HepG2 (cell line): ENCODE measurements at regions not wholly inside any gene's neighbourhood (a gene's known extent, or its start where the extent isn't known, plus 50 kb on each side); places are given as distances from the start of the nearest gene placed in this dataset.

Experiments
- ATAC-seq: fragments of 200-7000 bp; cut with Tn5 transposase; 3 replicates; pipeline ENCODE4 v1.9.1; 2020; ENCODE audit warnings: mild to moderate bottlenecking, moderate library complexity
- BruUV-seq: library from RNA; stranded (reverse); fragments of 400-500 nt; replicated peaks from 2 replicates; lab custom pipeline; 2021; lab: Mats Ljungman, UMichigan
- CTCF ChIA-PET: fragments of 300-600 bp; formaldehyde crosslinking; extraction: SDS; loops from one replicate; lab custom pipeline; 2021; ENCODE audit warnings: low total read pairs, inconsistent platforms, low intra/inter-chr PET ratio; lab: Yijun Ruan, JAX
- POLR2A ChIA-PET: fragments of 350-600 bp; sonication (Branson Sonifier 250); formaldehyde crosslinking; loops from one replicate; lab custom pipeline; 2020; ENCODE audit warnings: antibody characterized with exemption, inconsistent platforms; lab: Yijun Ruan, JAX
- DNase-seq: peaks from one replicate; pipeline ENCODE4 v3.0.0-alpha.2; 2015; ENCODE audit warnings: low spot score
- FAIRE-seq: peaks from 3 replicates; lab custom pipeline; 2011; peaks lifted over from hg19 to GRCh38; lab: Jason Lieb, UNC
- H2AFZ ChIP-seq: one replicate; pipeline ENCODE4 v1.6.1; 2011; ENCODE audit warnings: low read length, inconsistent platforms
- H3K27ac ChIP-seq: fragments of 300-600 bp; 3 replicates; pipeline ENCODE4 v1.8.0; 2011; ENCODE audit warnings: mixed run types, mild to moderate bottlenecking, mixed read lengths, low read length, inconsistent platforms; ENCODE audit not compliant: insufficient read depth; ENCODE audit errors: extremely low read length
- H3K27me3 ChIP-seq, 2 experiments: fragments of 200-600 bp in 1 of 2; 2 replicates in 1 of 2; 3 replicates in 1 of 2; pipeline versions ENCODE4 v1.6.0 to v1.8.0; 2011; ENCODE audit warnings: low read length in 2 of 2, mild to moderate bottlenecking in 2 of 2, moderate library complexity in 2 of 2, inconsistent platforms in 1 of 2; ENCODE audit not compliant: insufficient read depth in 2 of 2, control insufficient read depth in 1 of 2
- H3K36me3 ChIP-seq, 2 experiments: fragments of 200-600 bp in 1 of 2; replicated peaks in 1 of 2; 2 replicates in 1 of 2; 3 replicates in 1 of 2; pipeline versions ENCODE4 v1.5.1 to v1.8.0; 2011; ENCODE audit warnings: low read length in 2 of 2, inconsistent platforms in 1 of 2; ENCODE audit not compliant: insufficient read depth in 2 of 2, control insufficient read depth in 1 of 2
- H3K4me1 ChIP-seq: 2 replicates; pipeline ENCODE4 v1.5.1; 2012; ENCODE audit warnings: low read length, inconsistent platforms; ENCODE audit not compliant: insufficient read depth
- H3K4me2 ChIP-seq: 2 replicates; pipeline ENCODE4 v1.6.0; 2011; ENCODE audit warnings: low read depth, low read length, inconsistent platforms
- H3K4me3 ChIP-seq, 3 experiments: fragments of 200-600 bp in 1 of 3; sonication (generic), shearing (Covaris generic) in 1 of 3; replicated peaks in 1 of 3; 2 replicates each; pipeline ENCODE4 v1.5.1; 2011 to 2016; ENCODE audit warnings: low read length in 3 of 3, inconsistent platforms in 2 of 3, low read depth in 2 of 3, mild to moderate bottlenecking in 2 of 3, control low read depth in 1 of 3, mixed read lengths in 1 of 3; ENCODE audit not compliant: insufficient read depth in 1 of 3
- H3K79me2 ChIP-seq: one replicate; pipeline ENCODE4 v1.6.1; 2011; ENCODE audit warnings: low read length, inconsistent platforms; ENCODE audit not compliant: insufficient read depth
- H3K9ac ChIP-seq: 2 replicates; pipeline ENCODE4 v1.6.0; 2011; ENCODE audit warnings: mild to moderate bottlenecking, low read depth, low read length, inconsistent platforms; ENCODE audit not compliant: insufficient read depth
- H3K9me3 ChIP-seq: 2 replicates; pipeline ENCODE4 v1.5.1; 2012; ENCODE audit warnings: mild to moderate bottlenecking, low read length
- H4K20me1 ChIP-seq: 2 replicates; pipeline ENCODE4 v1.6.0; 2011; ENCODE audit warnings: inconsistent platforms, mild to moderate bottlenecking, low read length, moderate library complexity; ENCODE audit not compliant: insufficient read depth
- FOSL1 ChIP-seq: sonication (generic); formaldehyde crosslinking; IDR thresholded peaks from 2 replicates; pipeline ENCODE4 v1.9.0; 2021; ENCODE audit warnings: missing genetic modification reagents, borderline replicate concordance
- HOXA5 ChIP-seq: sonication (generic); formaldehyde crosslinking; IDR thresholded peaks from 2 replicates; pipeline ENCODE4 v1.4.0; 2020; ENCODE audit warnings: missing genetic modification reagents
- KLF16 ChIP-seq, 2 experiments: sonication (generic) in 1 of 2; formaldehyde crosslinking in 1 of 2; IDR thresholded peaks; 2 replicates each; pipeline versions ENCODE4 v1.6.1 to v1.8.0; 2016 to 2023; ENCODE audit warnings: missing genetic modification reagents in 2 of 2, missing compliant biosample characterization in 1 of 2
- NR2F2 ChIP-seq: IDR thresholded peaks from 2 replicates; pipeline ENCODE4 v1.6.1; 2012; ENCODE audit warnings: low read depth, inconsistent platforms, borderline replicate concordance
- ZNF546 ChIP-seq: sonication (generic); formaldehyde crosslinking; conservative IDR thresholded peaks from 2 replicates; pipeline ENCODE4 v1.8.1; 2023; ENCODE audit warnings: mild to moderate bottlenecking, missing genetic modification reagents
- WGBS: methylation state at CpG from one replicate; pipeline ENCODE4 v1.1.6; 2017; ENCODE audit warnings: low lambda C conversion rate; 5-methylcytosine and 5-hydroxymethylcytosine counted together
- in situ Hi-C: cut with HindIII; loops from 2 replicates; pipeline ENCODE4 v1.10.0; 2017; ENCODE audit warnings: low pct_unique_long_range_greater_than_20kb; ENCODE audit not compliant: extremely low pct_ligation_motif_present
- intact Hi-C: fragments of 100-400 bp; cut with micrococcal nuclease; formaldehyde crosslinking; loops from one replicate; pipeline ENCODE4 v1.10.0; 2022; ENCODE audit not compliant: unreplicated experiment
- TF ChIP-seq, protein P1 (sequence below): sonication (generic); formaldehyde crosslinking; IDR thresholded peaks from 2 replicates; pipeline ENCODE4 v1.8.1; 2023; ENCODE audit warnings: mild to moderate bottlenecking, missing genetic modification reagents
- TF ChIP-seq, protein P2 (sequence below): sonication (generic); formaldehyde crosslinking; IDR thresholded peaks from 2 replicates; pipeline ENCODE4 v1.4.0; 2020; ENCODE audit warnings: missing genetic modification reagents, low read depth, mild to moderate bottlenecking, borderline replicate concordance
- TF ChIP-seq, protein P3 (sequence below): sonication (generic); formaldehyde crosslinking; IDR thresholded peaks from 2 replicates; pipeline ENCODE4 v1.4.0; 2020; ENCODE audit warnings: mild to moderate bottlenecking, missing genetic modification reagents
- TF ChIP-seq, protein P4 (sequence below): IDR thresholded peaks from 2 replicates; pipeline ENCODE4 v1.6.1; 2018; ENCODE audit warnings: missing genetic modification reagents

DNA sequence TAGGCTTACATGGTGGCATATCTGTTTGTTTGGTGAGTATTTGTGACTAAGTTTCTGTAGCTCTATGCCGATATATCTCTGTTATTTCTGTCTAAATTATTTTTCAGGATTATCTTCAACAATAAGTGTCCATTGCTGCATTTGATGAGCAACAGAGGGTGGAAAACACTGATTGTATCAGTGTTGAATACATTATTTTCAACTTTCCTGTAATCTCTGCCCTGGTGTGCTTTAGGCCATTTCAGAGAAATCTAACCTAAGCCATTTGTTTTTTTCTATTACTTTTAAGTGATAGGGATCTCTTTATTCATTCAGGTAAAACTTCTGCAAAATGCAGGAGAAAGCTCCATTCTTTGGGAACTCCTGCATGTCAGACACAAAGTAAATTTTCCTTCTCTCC is 654.5 kb downstream of the RNF144A start:
- 92% methylated on average over 1 of the region's 1 CpG for WGBS
- ChIA-PET POLR2A (no interaction called here), CTCF (no interaction called here)
- in situ Hi-C loops (no loop called here), intact Hi-C loops (no loop called here)
- Histone ChIP-seq H3K79me2 (no peaks in the 10 kb centered on the region), H3K4me1 (no peaks in the 10 kb centered on the region), H3K27me3 (no peaks in the 10 kb centered on the region; a peak in 1 of 5 replicates), H2AFZ (no peak overlapping the region), H3K27ac (no peak overlapping the region), H3K4me2 (no peak overlapping the region), H3K9me3 (no peaks in the 10 kb centered on the region), H4K20me1 (no peaks in the 10 kb centered on the region), H3K36me3 (no peaks in the 10 kb centered on the region), H3K9ac (no peak overlapping the region), H3K4me3 (no peak overlapping the region)
- DNase-seq, result no peak
- TF ChIP-seq, protein P1, sequence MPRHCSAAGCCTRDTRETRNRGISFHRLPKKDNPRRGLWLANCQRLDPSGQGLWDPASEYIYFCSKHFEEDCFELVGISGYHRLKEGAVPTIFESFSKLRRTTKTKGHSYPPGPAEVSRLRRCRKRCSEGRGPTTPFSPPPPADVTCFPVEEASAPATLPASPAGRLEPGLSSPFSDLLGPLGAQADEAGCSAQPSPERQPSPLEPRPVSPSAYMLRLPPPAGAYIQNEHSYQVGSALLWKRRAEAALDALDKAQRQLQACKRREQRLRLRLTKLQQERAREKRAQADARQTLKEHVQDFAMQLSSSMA (CRISPR knock-in tag), result no peak
- BruUV-seq, result no TSS peak
- FAIRE-seq, result no peak
- ATAC-seq, result no peak

DNA sequence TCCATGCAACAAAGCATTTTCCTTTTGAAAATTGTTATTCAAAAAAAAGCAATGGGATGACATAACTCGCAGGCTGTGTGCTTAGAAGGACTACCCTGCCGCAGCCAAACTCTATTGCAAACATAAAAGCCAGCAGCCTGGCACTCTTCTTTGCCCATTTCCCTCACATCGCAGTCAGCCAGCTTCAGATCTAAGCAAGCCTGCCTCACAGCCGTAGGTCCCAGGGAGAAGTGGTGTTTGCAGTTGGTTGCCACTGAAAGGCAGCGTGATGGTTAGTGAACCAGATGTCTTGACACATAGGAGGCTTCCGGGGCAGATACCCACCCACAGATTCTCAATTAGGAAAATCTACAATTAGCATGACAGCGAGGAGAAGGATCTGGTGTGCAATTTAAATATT is 655.2 kb downstream of the RNF144A start:
- CTCF ChIA-PET, result no interaction called here
- in situ Hi-C loops, result no loop called here
- intact Hi-C loops, result no loop called here
- Histone ChIP-seq H3K4me1 (no peaks in the 10 kb centered on the region), H4K20me1 (no peaks in the 10 kb centered on the region), H3K9me3 (peaks cover 2% of the 10 kb centered on the region), H3K27me3 (no peaks in the 10 kb centered on the region; a peak in 1 of 5 replicates), H3K36me3 (no peaks in the 10 kb centered on the region), H3K4me3 (no peak overlapping the region), H3K4me2 (no peak overlapping the region), H3K9ac (no peak overlapping the region), H3K79me2 (no peaks in the 10 kb centered on the region), H2AFZ (no peak overlapping the region), H3K27ac (no peak overlapping the region)
- FAIRE-seq (no peak), DNase-seq (no peak), ATAC-seq (no peak)
- 9% methylated on average over 7 of the region's 7 CpGs for WGBS
- no TSS peak for BruUV-seq
- TF ChIP-seq, protein P2, sequence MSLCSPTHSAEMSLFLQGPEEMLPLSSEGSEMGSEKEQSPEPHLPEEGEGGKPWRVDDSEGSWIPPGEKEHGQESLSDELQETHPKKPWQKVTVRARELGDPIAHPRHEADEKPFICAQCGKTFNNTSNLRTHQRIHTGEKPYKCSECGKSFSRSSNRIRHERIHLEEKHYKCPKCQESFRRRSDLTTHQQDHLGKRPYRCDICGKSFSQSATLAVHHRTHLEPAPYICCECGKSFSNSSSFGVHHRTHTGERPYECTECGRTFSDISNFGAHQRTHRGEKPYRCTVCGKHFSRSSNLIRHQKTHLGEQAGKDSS (CRISPR knock-in tag), result no peak
- TF ChIP-seq FOSL1 (CRISPR knock-in tag) (no peak), KLF16 (CRISPR knock-in tag; IDR thresholded peaks at IDR 0.05) (no peak), HOXA5 (CRISPR knock-in tag) (no peak), NR2F2 (no peak), ZNF546 (CRISPR knock-in tag) (no peak)
- TF ChIP-seq, protein P3, sequence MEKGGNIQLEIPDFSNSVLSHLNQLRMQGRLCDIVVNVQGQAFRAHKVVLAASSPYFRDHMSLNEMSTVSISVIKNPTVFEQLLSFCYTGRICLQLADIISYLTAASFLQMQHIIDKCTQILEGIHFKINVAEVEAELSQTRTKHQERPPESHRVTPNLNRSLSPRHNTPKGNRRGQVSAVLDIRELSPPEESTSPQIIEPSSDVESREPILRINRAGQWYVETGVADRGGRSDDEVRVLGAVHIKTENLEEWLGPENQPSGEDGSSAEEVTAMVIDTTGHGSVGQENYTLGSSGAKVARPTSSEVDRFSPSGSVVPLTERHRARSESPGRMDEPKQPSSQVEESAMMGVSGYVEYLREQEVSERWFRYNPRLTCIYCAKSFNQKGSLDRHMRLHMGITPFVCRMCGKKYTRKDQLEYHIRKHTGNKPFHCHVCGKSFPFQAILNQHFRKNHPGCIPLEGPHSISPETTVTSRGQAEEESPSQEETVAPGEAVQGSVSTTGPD (CRISPR knock-in tag), result no peak
- TF ChIP-seq, protein P4, sequence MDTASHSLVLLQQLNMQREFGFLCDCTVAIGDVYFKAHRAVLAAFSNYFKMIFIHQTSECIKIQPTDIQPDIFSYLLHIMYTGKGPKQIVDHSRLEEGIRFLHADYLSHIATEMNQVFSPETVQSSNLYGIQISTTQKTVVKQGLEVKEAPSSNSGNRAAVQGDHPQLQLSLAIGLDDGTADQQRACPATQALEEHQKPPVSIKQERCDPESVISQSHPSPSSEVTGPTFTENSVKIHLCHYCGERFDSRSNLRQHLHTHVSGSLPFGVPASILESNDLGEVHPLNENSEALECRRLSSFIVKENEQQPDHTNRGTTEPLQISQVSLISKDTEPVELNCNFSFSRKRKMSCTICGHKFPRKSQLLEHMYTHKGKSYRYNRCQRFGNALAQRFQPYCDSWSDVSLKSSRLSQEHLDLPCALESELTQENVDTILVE, result no peak
- POLR2A ChIA-PET, result no interaction called here
